ENCODE measurements at regions not wholly inside any gene's neighbourhood (a gene's known extent, or its start where the extent isn't known, plus 50 kb on each side); places are given as distances from the start of the nearest gene placed in this dataset.

DNA sequence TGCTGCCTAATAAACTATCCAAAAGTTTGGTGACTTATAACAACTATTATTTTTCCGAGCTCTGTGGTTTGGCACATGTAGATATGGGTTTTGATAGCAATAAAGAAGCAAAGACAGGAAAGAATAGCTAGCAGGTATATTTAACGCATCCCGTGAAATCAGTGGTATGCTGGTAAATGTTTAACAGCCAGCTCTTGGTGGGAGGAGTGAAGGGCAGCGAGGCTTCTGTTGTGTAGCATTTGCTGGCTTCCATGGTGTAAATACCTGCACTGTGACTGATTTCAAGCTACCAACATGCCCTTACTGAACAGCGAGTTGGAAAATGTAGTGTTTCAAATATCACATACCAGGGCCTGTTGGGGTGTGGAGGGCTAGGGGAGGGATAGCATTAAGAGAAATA lies 291.0 kb downstream of the PRDM2 start:
- Histone ChIP-seq H3K9me3 (ENCODE audit: control insufficient read depth, insufficient read depth, low read length) (peaks cover 4% of the 10 kb centered on the region), H3K36me3 (ENCODE audit: control insufficient read depth, insufficient read depth, low read length) (no peaks in the 10 kb centered on the region), H3K27me3 (ENCODE audit: control insufficient read depth, insufficient read depth, low read length) (no peaks in the 10 kb centered on the region), H3K4me3 (ENCODE audit: low read depth, low read length) (no peak overlapping the region), H3K27ac (ENCODE audit: low read depth, low read length) (no peak overlapping the region), H3K4me1 (ENCODE audit: control insufficient read depth, insufficient read depth, low read length) (no peaks in the 10 kb centered on the region)
- DNase-seq (ENCODE audit: low read depth in 4 of 6, low spot score in 6 of 6): no peak
- WGBS (ENCODE audit: insufficient coverage): 71% methylated on average over 3 of the region's 5 CpGs

DNA sequence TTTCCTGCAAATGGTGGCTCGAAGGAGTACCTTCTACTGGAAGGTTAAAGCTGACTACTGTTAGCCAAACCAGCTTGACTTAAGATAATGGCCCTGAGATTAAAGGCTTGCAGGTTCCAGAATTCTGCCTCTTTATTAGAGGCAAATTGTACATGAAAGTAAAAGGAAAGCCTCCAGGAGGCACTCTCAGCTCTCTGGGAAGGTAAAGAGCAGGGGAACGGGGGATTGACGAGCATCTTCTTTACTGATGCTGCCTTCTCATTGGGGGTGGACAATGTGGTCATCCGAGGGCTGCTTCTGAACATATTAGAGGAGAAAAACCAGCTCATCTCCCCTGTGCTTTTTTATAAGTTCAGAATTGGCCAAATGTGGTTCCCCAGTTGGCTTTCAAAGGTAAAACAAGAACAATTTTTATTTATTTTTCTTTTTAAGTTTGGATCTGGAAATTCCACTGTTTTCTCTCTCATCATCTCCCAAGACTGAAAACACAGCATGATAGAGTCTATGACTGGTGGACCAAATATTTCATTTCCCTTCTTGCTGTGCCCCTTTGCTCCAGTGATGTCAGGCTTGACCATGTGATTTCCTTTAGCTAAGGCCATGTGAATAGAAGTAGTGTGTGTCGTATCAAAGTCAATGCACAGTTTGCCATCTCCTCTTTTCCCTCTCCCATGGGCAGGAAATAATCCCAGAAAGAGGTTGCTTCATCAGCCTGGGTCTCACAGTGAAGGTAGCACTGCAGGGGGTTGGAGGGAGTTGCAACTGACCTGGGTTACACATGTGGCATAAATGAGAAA lies 292.7 kb downstream of the PRDM2 start:
- H3K4me1 ChIP-seq (ENCODE audit: control insufficient read depth, insufficient read depth, low read length): no peaks in the 10 kb centered on the region
- H3K9me3 ChIP-seq (ENCODE audit: control insufficient read depth, insufficient read depth, low read length): peaks cover 4% of the 10 kb centered on the region
- 75% methylated on average over 2 of the region's 5 CpGs for WGBS (ENCODE audit: insufficient coverage)
- H3K27me3 ChIP-seq (ENCODE audit: control insufficient read depth, insufficient read depth, low read length): no peaks in the 10 kb centered on the region
- DNase-seq (ENCODE audit: low read depth in 4 of 6, low spot score in 6 of 6): no peak
- H3K4me3 ChIP-seq (ENCODE audit: low read depth, low read length): no peak overlapping the region
- no peak overlapping the region for H3K27ac ChIP-seq (ENCODE audit: low read depth, low read length)
- H3K36me3 ChIP-seq (ENCODE audit: control insufficient read depth, insufficient read depth, low read length): no peaks in the 10 kb centered on the region

DNA sequence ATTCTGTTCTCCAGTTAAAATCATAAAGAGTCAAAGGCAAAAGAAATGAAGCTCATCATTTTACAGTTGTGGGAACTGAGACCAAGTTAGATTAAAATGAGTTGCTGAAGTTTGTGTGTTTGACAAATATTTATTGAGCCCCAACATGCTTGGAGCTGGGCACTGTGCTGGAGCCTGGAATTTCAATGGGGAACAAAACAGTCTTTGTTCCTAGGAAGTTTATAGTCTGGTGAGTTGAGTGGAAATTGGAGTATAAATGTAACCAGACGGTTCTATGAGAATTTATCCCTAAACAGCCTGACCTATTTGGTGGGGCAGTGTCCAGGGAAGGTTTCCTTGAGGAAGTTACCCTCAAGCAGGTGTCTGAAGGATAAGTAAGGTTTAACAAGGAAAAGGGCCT lies 294.4 kb downstream of the PRDM2 start:
- Histone ChIP-seq H3K27ac (ENCODE audit: low read depth, low read length) (peak overlapping the region; percentile 37), H3K4me1 (ENCODE audit: control insufficient read depth, insufficient read depth, low read length) (no peaks in the 10 kb centered on the region), H3K27me3 (ENCODE audit: control insufficient read depth, insufficient read depth, low read length) (no peaks in the 10 kb centered on the region), H3K9me3 (ENCODE audit: control insufficient read depth, insufficient read depth, low read length) (peaks cover 4% of the 10 kb centered on the region), H3K36me3 (ENCODE audit: control insufficient read depth, insufficient read depth, low read length) (no peaks in the 10 kb centered on the region), H3K4me3 (ENCODE audit: low read depth, low read length) (no peak overlapping the region)
- DNase-seq (ENCODE audit: low read depth in 4 of 6, low spot score in 6 of 6): peak in 1 of 6 donors; percentile 36
- WGBS (ENCODE audit: insufficient coverage): 17% methylated on average over 1 of the region's 1 CpG

DNA sequence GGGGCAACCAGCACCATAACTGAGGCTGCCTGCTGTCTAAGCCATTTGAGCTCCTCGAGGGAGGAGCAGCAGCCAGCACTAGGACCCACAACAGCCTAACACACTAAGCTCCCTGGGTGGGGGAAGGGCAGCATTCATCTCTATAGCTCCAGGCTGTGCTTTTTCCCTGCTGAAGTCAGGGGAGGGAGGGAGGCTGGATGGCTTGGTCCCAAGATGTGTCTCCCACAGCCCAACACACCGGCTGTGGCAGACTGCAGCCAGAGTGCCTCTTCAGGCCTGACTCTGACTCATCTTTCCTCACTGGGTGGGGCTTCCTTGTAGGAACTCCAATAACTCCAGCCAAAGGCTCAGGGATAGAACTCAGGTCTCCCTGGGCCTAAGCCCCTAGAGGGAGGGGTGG lies 296.3 kb downstream of the PRDM2 start:
- Histone ChIP-seq H3K9me3 (ENCODE audit: control insufficient read depth, insufficient read depth, low read length) (peaks cover 4% of the 10 kb centered on the region), H3K36me3 (ENCODE audit: control insufficient read depth, insufficient read depth, low read length) (no peaks in the 10 kb centered on the region), H3K27me3 (ENCODE audit: control insufficient read depth, insufficient read depth, low read length) (no peaks in the 10 kb centered on the region), H3K4me3 (ENCODE audit: low read depth, low read length) (no peak overlapping the region), H3K4me1 (ENCODE audit: control insufficient read depth, insufficient read depth, low read length) (no peaks in the 10 kb centered on the region), H3K27ac (ENCODE audit: low read depth, low read length) (no peak overlapping the region)
- no CpG with 5 or more reads among the region's 2 CpGs for WGBS (ENCODE audit: insufficient coverage)
- DNase-seq (ENCODE audit: low read depth in 4 of 6, low spot score in 6 of 6): no peak

DNA sequence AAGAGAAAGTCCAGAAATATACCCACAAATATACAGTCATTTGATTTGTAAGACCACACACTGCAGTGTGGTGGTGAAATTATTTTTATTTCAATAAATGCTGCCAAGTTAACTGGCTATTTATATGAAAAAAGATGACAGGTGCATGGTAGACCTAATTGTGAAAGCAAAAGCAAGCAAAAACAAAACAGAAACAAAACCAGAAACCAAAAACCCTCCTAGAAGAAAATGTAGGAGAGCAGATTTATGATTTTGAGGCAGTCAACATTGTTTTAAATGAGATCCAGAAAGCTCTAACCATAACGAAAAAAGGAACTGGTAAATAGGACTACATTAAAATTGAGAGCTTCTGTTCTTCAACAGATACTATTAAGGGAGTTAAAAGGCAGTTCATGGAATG lies 303.6 kb downstream of the PRDM2 start:
- no peak overlapping the region for H3K4me3 ChIP-seq (ENCODE audit: low read depth, low read length)
- no peaks in the 10 kb centered on the region for H3K27me3 ChIP-seq (ENCODE audit: control insufficient read depth, insufficient read depth, low read length)
- no peaks in the 10 kb centered on the region for H3K36me3 ChIP-seq (ENCODE audit: control insufficient read depth, insufficient read depth, low read length)
- no peaks in the 10 kb centered on the region for H3K4me1 ChIP-seq (ENCODE audit: control insufficient read depth, insufficient read depth, low read length)
- no peak overlapping the region for H3K27ac ChIP-seq (ENCODE audit: low read depth, low read length)
- no peaks in the 10 kb centered on the region for H3K9me3 ChIP-seq (ENCODE audit: control insufficient read depth, insufficient read depth, low read length)
- no peak for DNase-seq (ENCODE audit: low read depth in 4 of 6, low spot score in 6 of 6)
- no CpG with 5 or more reads among the region's 1 CpG for WGBS (ENCODE audit: insufficient coverage)

DNA sequence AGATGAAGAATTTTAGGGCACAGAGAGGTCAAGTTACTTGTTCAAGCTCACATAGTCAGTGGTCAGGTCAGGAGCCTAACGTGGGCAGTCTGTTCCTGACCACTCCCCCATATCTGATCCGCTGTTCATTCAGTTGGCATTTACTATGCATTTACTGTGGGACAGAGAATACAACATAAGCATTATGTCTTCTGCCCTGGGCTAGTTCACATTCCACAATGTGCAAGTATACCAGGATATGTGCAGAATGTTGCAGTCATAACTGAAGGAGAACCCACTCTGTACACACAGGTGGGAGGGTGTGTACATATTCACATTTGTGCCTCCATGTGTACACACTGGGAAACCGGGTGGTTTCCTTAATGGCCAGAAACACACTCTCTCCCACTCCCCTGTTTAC lies 309.6 kb downstream of the PRDM2 start:
- H3K9me3 ChIP-seq (ENCODE audit: control insufficient read depth, insufficient read depth, low read length): no peaks in the 10 kb centered on the region
- no peaks in the 10 kb centered on the region for H3K27me3 ChIP-seq (ENCODE audit: control insufficient read depth, insufficient read depth, low read length)
- no peak for DNase-seq (ENCODE audit: low read depth in 4 of 6, low spot score in 6 of 6)
- WGBS (ENCODE audit: insufficient coverage): no CpG with 5 or more reads among the region's 3 CpGs
- no peaks in the 10 kb centered on the region for H3K4me1 ChIP-seq (ENCODE audit: control insufficient read depth, insufficient read depth, low read length)
- H3K27ac ChIP-seq (ENCODE audit: low read depth, low read length): no peak overlapping the region
- H3K4me3 ChIP-seq (ENCODE audit: low read depth, low read length): no peak overlapping the region
- H3K36me3 ChIP-seq (ENCODE audit: control insufficient read depth, insufficient read depth, low read length): no peaks in the 10 kb centered on the region

DNA sequence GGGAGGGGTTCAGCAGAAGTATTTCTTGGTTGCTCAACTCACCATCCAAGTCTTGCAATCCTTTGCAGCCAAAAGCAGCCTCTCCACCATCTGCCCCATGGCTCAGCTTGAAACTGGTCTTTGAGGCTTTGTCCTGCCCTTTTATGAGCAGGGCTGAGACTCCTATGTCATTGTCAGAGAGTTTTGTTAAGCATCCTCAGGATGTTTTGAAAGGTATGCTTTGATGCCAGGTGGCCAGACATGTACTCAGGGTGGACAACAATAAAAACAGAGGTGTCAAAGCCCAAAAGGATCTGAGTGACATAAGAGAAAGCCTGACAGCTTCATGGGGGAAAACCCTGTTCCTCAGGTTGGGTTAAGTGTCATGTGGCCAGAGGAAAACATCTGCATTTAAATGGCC lies 310.5 kb downstream of the PRDM2 start:
- no peak for DNase-seq (ENCODE audit: low read depth in 4 of 6, low spot score in 6 of 6)
- H3K27ac ChIP-seq (ENCODE audit: low read depth, low read length): no peak overlapping the region
- H3K27me3 ChIP-seq (ENCODE audit: control insufficient read depth, insufficient read depth, low read length): no peaks in the 10 kb centered on the region
- H3K4me1 ChIP-seq (ENCODE audit: control insufficient read depth, insufficient read depth, low read length): no peaks in the 10 kb centered on the region
- H3K4me3 ChIP-seq (ENCODE audit: low read depth, low read length): no peak overlapping the region
- H3K36me3 ChIP-seq (ENCODE audit: control insufficient read depth, insufficient read depth, low read length): no peaks in the 10 kb centered on the region
- H3K9me3 ChIP-seq (ENCODE audit: control insufficient read depth, insufficient read depth, low read length): no peaks in the 10 kb centered on the region

DNA sequence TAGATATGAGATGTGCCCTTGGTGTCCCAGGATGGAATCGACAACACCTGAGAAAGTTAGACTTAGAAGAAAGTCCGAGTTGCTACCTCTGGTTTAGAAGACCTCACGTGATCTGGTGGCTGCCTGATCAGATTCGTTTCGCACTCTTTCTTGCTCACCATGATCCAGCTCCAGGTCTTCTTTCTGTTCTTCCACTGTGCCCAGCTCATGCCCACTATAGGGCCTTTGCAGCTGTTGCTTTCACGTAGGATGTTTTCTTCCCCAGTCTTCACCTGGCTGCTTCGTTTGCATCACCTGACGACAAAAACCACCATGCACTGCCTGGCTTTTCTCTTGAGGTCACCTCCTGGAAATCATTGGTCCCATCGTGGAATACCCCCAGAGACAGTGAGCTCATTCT lies 311.1 kb downstream of the PRDM2 start:
- Histone ChIP-seq H3K9me3 (ENCODE audit: control insufficient read depth, insufficient read depth, low read length) (no peaks in the 10 kb centered on the region), H3K36me3 (ENCODE audit: control insufficient read depth, insufficient read depth, low read length) (no peaks in the 10 kb centered on the region), H3K4me1 (ENCODE audit: control insufficient read depth, insufficient read depth, low read length) (no peaks in the 10 kb centered on the region), H3K27me3 (ENCODE audit: control insufficient read depth, insufficient read depth, low read length) (no peaks in the 10 kb centered on the region), H3K4me3 (ENCODE audit: low read depth, low read length) (no peak overlapping the region), H3K27ac (ENCODE audit: low read depth, low read length) (no peak overlapping the region)
- no peak for DNase-seq (ENCODE audit: low read depth in 4 of 6, low spot score in 6 of 6)
- WGBS (ENCODE audit: insufficient coverage): 91% methylated on average over 9 of the region's 9 CpGs

DNA sequence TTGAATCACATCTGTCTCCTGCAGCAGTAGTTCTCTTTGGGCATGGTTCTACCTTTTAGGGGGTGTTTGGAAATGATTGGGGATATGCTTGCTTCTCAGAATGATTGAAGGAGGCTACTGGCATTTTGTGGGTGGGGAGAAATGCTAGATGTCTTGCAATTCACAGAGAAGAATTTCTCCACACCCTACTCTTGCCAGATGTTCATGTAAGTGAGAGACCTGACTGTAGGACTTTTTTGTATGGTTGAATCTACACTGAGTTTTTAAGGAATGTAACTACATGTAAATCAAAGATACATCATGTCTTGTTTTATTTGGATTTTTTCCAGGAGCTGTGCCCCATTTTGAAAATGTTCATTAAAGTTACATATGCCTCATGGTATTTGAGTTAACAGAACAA lies 311.9 kb downstream of the PRDM2 start:
- Histone ChIP-seq H3K9me3 (ENCODE audit: control insufficient read depth, insufficient read depth, low read length) (no peaks in the 10 kb centered on the region), H3K27me3 (ENCODE audit: control insufficient read depth, insufficient read depth, low read length) (no peaks in the 10 kb centered on the region), H3K4me1 (ENCODE audit: control insufficient read depth, insufficient read depth, low read length) (no peaks in the 10 kb centered on the region), H3K36me3 (ENCODE audit: control insufficient read depth, insufficient read depth, low read length) (no peaks in the 10 kb centered on the region), H3K4me3 (ENCODE audit: low read depth, low read length) (no peak overlapping the region), H3K27ac (ENCODE audit: low read depth, low read length) (no peak overlapping the region)
- no peak for DNase-seq (ENCODE audit: low read depth in 4 of 6, low spot score in 6 of 6)

DNA sequence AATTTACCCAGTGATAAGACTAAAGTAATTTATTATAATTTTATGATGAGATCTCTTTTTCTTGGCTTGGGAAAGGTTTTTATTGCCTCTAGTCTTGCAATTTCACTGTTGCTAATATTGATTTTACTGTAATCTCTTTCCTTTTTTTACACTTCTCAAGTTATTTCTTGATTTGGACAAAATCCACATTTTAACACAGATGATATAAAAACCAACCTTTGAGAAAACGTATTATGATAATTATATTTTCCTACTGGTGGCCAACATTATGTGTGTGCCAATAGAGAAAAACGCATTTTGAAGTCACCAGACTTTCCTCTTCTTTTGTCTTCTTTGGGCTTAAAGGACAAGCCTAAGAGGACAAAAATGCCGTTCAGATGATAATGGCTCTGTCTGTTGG lies 314.9 kb downstream of the PRDM2 start:
- Histone ChIP-seq H3K27me3 (ENCODE audit: control insufficient read depth, insufficient read depth, low read length) (no peaks in the 10 kb centered on the region), H3K4me1 (ENCODE audit: control insufficient read depth, insufficient read depth, low read length) (peaks cover 6% of the 10 kb centered on the region), H3K36me3 (ENCODE audit: control insufficient read depth, insufficient read depth, low read length) (no peaks in the 10 kb centered on the region), H3K9me3 (ENCODE audit: control insufficient read depth, insufficient read depth, low read length) (no peaks in the 10 kb centered on the region), H3K27ac (ENCODE audit: low read depth, low read length) (no peak overlapping the region), H3K4me3 (ENCODE audit: low read depth, low read length) (no peak overlapping the region)
- WGBS (ENCODE audit: insufficient coverage): no CpG with 5 or more reads among the region's 3 CpGs
- peak in 2 of 6 donors; percentile 27 to 50 for DNase-seq (ENCODE audit: low read depth in 4 of 6, low spot score in 6 of 6)
